H1 (cell line): ENCODE measurements at regions not wholly inside any gene's neighbourhood (a gene's known extent, or its start where the extent isn't known, plus 50 kb on each side); places are given as distances from the start of the nearest gene placed in this dataset.

Experiments used
- BRCA1 ChIP-seq: IDR thresholded peaks from 2 replicates; pipeline ENCODE4 v1.6.1; 2012; ENCODE audit warnings: low read depth, low read length, improper control_type of control experiment
- EP300 ChIP-seq, 2 experiments: IDR thresholded peaks; 1 replicate in 1 of 2; 2 replicates in 1 of 2; pipeline ENCODE4 v1.6.1; 2011 to 2012; ENCODE audit warnings: low read depth in 2 of 2, low read length in 2 of 2, mild to moderate bottlenecking in 2 of 2, borderline replicate concordance in 1 of 2, inconsistent platforms in 1 of 2, moderate library complexity in 1 of 2
- EZH2 ChIP-seq: fragments of 200-600 bp; sonication (generic); IDR thresholded peaks from 2 replicates; pipeline ENCODE4 v1.7.1; 2012; ENCODE audit warnings: low read depth, mild to moderate bottlenecking, moderate library complexity, low read length, inconsistent platforms; ENCODE audit not compliant: severe bottlenecking
- HDAC2 ChIP-seq, 2 experiments: fragments of 300-600 bp in 1 of 2; sonication (generic) in 1 of 2; IDR thresholded peaks; 2 replicates each; pipeline ENCODE4 v1.6.1; 2011 to 2012; ENCODE audit warnings: low read depth in 2 of 2, low read length in 2 of 2, mild to moderate bottlenecking in 2 of 2, moderate library complexity in 2 of 2, borderline replicate concordance in 1 of 2, inconsistent platforms in 1 of 2
- MAX ChIP-seq: IDR thresholded peaks from 2 replicates; pipeline ENCODE4 v1.6.1; 2012; ENCODE audit warnings: inconsistent platforms
- SIRT6 ChIP-seq: IDR thresholded peaks from one replicate; pipeline ENCODE4 v1.7.1; 2012; ENCODE audit warnings: low read length, inconsistent platforms

GRCh38 chr17:59506894-59507726, 58.3 kb upstream of the DHX40 start (continued):
- TF ChIP-seq SIRT6, result no peak
- TF ChIP-seq EZH2, result no peak
- TF ChIP-seq MAX, result no peak
- no peak for TF ChIP-seq EP300 (IDR thresholded peaks at IDR 0.05; ENCODE audit: borderline replicate concordance in 1 of 2, low read depth in 2 of 2, low read length in 2 of 2)
- TF ChIP-seq BRCA1, result no peak
- TF ChIP-seq HDAC2 (IDR thresholded peaks at IDR 0.05; ENCODE audit: borderline replicate concordance in 1 of 2, low read depth in 2 of 2, low read length in 2 of 2), result no peak
- TF ChIP-seq, all 59 proteins: peak for 0
